ENCODE measurements at regions not wholly inside any gene's neighbourhood (a gene's known extent, or its start where the extent isn't known, plus 50 kb on each side); places are given as distances from the start of the nearest gene placed in this dataset.

- TF ChIP-seq CTCF (conservative IDR thresholded peaks at IDR 0.05) (no peak), EZH2 (IDR thresholded peaks at IDR 0.05; ENCODE audit: low read depth) (no peak)
Measured at GRCh38 chr10:36171556-36171952, 529.5 kb upstream of the FZD8 start.
